ENCODE measurements at regions not wholly inside any gene's neighbourhood (a gene's known extent, or its start where the extent isn't known, plus 50 kb on each side); places are given as distances from the start of the nearest gene placed in this dataset.

DNA sequence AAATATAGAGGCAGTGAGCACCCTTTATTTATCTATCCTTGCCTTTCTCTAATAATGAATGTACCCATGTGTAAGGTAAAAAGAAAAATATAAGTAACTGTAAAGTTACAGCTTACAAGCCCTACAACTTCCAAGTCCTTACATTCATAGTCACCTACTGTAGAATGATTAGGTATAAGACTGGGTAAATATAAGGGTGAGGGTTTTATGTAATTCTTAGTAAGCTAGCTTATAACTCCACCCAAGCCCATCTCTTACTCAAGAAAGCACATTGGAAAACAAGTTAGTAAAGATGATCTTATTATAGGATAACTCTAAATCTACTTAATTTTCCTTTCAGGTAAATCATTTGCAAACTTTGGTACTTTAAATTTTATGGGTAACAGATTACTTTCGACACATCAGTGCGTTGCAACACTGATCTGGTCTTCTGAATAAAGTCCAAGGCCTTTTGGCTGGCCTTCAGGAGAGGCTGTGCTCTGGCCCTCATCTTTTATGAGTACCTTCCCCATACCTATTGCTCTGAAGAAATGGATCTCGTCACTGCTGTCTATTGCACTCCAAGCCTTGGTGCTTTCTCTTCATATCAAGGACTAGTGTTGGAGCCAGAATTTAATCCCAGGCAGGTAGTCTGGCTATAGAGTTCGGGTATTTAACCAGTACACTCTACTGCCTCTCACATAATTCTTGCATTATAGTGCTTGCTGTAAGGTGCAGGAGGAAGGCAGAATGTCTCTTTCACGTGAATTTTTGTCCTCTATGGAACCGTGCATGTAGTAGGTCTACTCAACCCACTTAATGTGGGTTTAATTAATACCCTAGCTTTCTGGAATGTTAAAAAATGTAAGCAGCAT lies 443.6 kb upstream of the AR start:
- Histone ChIP-seq H3K9me3 (ENCODE audit: control insufficient read depth, insufficient read depth, low read length) (no peaks in the 10 kb centered on the region), H3K18ac (ENCODE audit: low read depth, low read length) (no peak overlapping the region), H2BK5ac (ENCODE audit: low read depth, low read length, poor library complexity, severe bottlenecking) (no peak overlapping the region), H2AK5ac (ENCODE audit: low read depth, low read length) (no peak overlapping the region), H3K4me3 (ENCODE audit: insufficient read depth, low read depth, low read length) (no peak overlapping the region), H3K9me1 (ENCODE audit: insufficient read depth, low read length) (no peaks in the 10 kb centered on the region), H3K27ac (ENCODE audit: insufficient read depth, low read length) (no peak overlapping the region), H2BK15ac (ENCODE audit: low read depth, low read length) (no peak overlapping the region), H3K36me3 (ENCODE audit: control insufficient read depth, insufficient read depth, low read length) (no peaks in the 10 kb centered on the region), H3K23ac (ENCODE audit: low read depth, low read length) (no peak overlapping the region), H4K91ac (ENCODE audit: insufficient read depth, low read depth, low read length) (no peak overlapping the region), H3K4me2 (ENCODE audit: low read depth, low read length) (no peak overlapping the region), H4K8ac (ENCODE audit: low read depth in 2 of 2, low read length in 2 of 2) (no peak overlapping the region), H2AFZ (replicated peaks; ENCODE audit: low read length, poor library complexity) (no peak overlapping the region), H2AK9ac (replicated peaks; ENCODE audit: low read depth, low read length, poor library complexity) (no peak overlapping the region), H3K79me1 (ENCODE audit: low read depth in 1 of 2, low read length in 2 of 2) (no peaks in the 10 kb centered on the region), H3K56ac (ENCODE audit: extremely low read depth, insufficient read depth, low read length) (no peak overlapping the region), H2BK20ac (ENCODE audit: low read depth, low read length) (no peak overlapping the region), H3K9ac (ENCODE audit: low read depth, low read length) (no peak overlapping the region), H4K5ac (ENCODE audit: low read depth, low read length) (no peak overlapping the region), H3K14ac (replicated peaks; ENCODE audit: low read depth, low read length) (no peak overlapping the region), H4K20me1 (ENCODE audit: insufficient read depth, low read length) (no peaks in the 10 kb centered on the region), H3K27me3 (ENCODE audit: control insufficient read depth, insufficient read depth, low read length) (no peaks in the 10 kb centered on the region), H3K4me1 (ENCODE audit: control insufficient read depth, insufficient read depth, low read length) (no peaks in the 10 kb centered on the region), H3K4ac (ENCODE audit: low read depth, low read length) (no peak overlapping the region), H2BK120ac (ENCODE audit: low read depth, low read length) (no peak overlapping the region)
- no TSS peak for BruUV-seq (replicated peaks)
- TF ChIP-seq, protein P1, sequence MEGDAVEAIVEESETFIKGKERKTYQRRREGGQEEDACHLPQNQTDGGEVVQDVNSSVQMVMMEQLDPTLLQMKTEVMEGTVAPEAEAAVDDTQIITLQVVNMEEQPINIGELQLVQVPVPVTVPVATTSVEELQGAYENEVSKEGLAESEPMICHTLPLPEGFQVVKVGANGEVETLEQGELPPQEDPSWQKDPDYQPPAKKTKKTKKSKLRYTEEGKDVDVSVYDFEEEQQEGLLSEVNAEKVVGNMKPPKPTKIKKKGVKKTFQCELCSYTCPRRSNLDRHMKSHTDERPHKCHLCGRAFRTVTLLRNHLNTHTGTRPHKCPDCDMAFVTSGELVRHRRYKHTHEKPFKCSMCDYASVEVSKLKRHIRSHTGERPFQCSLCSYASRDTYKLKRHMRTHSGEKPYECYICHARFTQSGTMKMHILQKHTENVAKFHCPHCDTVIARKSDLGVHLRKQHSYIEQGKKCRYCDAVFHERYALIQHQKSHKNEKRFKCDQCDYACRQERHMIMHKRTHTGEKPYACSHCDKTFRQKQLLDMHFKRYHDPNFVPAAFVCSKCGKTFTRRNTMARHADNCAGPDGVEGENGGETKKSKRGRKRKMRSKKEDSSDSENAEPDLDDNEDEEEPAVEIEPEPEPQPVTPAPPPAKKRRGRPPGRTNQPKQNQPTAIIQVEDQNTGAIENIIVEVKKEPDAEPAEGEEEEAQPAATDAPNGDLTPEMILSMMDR (conservative IDR thresholded peaks at IDR 0.05; ENCODE audit: low read depth, low read length): no peak
- TF ChIP-seq CHD1 (IDR thresholded peaks at IDR 0.05; ENCODE audit: low read depth, low read length) (no peak), MAZ (IDR thresholded peaks at IDR 0.05; ENCODE audit: borderline replicate concordance, low read depth, low read length) (no peak), CEBPB (IDR thresholded peaks at IDR 0.05; ENCODE audit: low read depth, low read length) (no peak), FOS (IDR thresholded peaks at IDR 0.05; ENCODE audit: low read depth, low read length) (no peak), NFE2L2 (IDR thresholded peaks at IDR 0.05; ENCODE audit: low read depth, low read length) (no peak), SMC3 (IDR thresholded peaks at IDR 0.05; ENCODE audit: low read depth, low read length) (no peak), MAFK (IDR thresholded peaks at IDR 0.05; ENCODE audit: low read depth, low read length) (no peak), RAD21 (IDR thresholded peaks at IDR 0.05; ENCODE audit: low read length) (no peak), BHLHE40 (IDR thresholded peaks at IDR 0.05; ENCODE audit: low read depth, low read length) (no peak), MXI1 (IDR thresholded peaks at IDR 0.05; ENCODE audit: borderline replicate concordance, low read depth, low read length) (no peak), RFX5 (IDR thresholded peaks at IDR 0.05; ENCODE audit: low read depth, low read length) (no peak), RCOR1 (IDR thresholded peaks at IDR 0.05; ENCODE audit: insufficient replicate concordance, low read length) (no peak), POLR2A (IDR thresholded peaks at IDR 0.05; ENCODE audit: low read depth, low read length) (no peak)
- TF ChIP-seq, protein P2, sequence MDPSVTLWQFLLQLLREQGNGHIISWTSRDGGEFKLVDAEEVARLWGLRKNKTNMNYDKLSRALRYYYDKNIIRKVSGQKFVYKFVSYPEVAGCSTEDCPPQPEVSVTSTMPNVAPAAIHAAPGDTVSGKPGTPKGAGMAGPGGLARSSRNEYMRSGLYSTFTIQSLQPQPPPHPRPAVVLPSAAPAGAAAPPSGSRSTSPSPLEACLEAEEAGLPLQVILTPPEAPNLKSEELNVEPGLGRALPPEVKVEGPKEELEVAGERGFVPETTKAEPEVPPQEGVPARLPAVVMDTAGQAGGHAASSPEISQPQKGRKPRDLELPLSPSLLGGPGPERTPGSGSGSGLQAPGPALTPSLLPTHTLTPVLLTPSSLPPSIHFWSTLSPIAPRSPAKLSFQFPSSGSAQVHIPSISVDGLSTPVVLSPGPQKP (IDR thresholded peaks at IDR 0.05; ENCODE audit: borderline replicate concordance, low read depth, low read length): no peak
- TF ChIP-seq, protein P3, sequence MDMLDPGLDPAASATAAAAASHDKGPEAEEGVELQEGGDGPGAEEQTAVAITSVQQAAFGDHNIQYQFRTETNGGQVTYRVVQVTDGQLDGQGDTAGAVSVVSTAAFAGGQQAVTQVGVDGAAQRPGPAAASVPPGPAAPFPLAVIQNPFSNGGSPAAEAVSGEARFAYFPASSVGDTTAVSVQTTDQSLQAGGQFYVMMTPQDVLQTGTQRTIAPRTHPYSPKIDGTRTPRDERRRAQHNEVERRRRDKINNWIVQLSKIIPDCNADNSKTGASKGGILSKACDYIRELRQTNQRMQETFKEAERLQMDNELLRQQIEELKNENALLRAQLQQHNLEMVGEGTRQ (IDR thresholded peaks at IDR 0.05; ENCODE audit: low read depth, low read length): no peak
- in situ Hi-C loops (cut with MboI; ENCODE audit: low sequenced_read_pairs): no loop called here
- ChIA-PET POLR2A (ENCODE audit: unreplicated experiment) (no interaction called here), CTCF (no interaction called here)
- ATAC-seq (ENCODE audit: low read depth) (no peak), DNase-seq (no peak)
- intact Hi-C loops (cut with micrococcal nuclease): no loop called here
- 43% methylated on average over 1 of the region's 6 CpGs; no CpG with 5 or more reads in 1 of the 2 experiments for WGBS, 2 experiments (ENCODE audit: extremely low coverage in 2 of 2, insufficient read length in 1 of 2)
- dilution Hi-C loops (cut with HindIII; ENCODE audit: low sequenced_read_pairs, unreplicated experiment): no loop called here
